Upper lobe of left lung (tissue), 4 donors: ENCODE measurements at regions not wholly inside any gene's neighbourhood (a gene's known extent, or its start where the extent isn't known, plus 50 kb on each side); places are given as distances from the start of the nearest gene placed in this dataset.

Experiments
- CTCF ChIP-seq, 6 experiments: fragments of 450-650 bp in 4 of 6; fragments of 200-600 bp in 2 of 6; sonication (generic) in 2 of 6; IDR thresholded peaks; one replicate each; pipeline ENCODE4 v1.5.1; 2016 to 2019; ENCODE audit warnings: antibody characterized with exemption in 6 of 6
- POLR2A ChIP-seq, 4 donors: fragments of 450-650 bp; IDR thresholded peaks; one replicate each; pipeline ENCODE4 v1.5.1; 2016 to 2017; ENCODE audit warnings: antibody characterized with exemption in 4 of 4, mild to moderate bottlenecking in 2 of 4

DNA sequence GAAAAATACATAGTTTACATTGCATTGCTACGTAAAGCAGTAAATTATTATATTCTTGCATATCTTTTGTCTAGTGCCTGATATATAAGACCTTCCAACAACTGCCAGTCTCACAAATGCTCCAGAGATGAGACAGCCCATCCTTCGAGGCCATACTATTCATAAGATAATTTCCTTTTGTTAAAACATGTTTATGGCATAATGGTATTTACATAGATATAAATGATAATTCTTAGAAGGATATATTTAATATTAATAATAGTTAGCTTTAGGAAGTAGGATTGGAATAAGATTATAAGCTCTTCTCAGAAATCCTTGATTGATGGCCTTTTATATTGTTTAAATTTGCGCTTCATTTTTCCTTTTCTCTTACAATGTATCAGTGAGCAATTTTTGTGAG is 1410.1 kb upstream of the MIR17HG start:
- no peak for TF ChIP-seq CTCF (IDR thresholded peaks at IDR 0.05)
- no peak for TF ChIP-seq POLR2A (IDR thresholded peaks at IDR 0.05)
